ENCODE measurements at regions not wholly inside any gene's neighbourhood (a gene's known extent, or its start where the extent isn't known, plus 50 kb on each side); places are given as distances from the start of the nearest gene placed in this dataset.
A peak's percentile ranks its signal among the peaks of the same experiment; 100 is the strongest.
"Not testable (repeated sequence)": the region's sequence is repeated elsewhere in the genome, so short reads cannot be mapped to it uniquely, and the experiment has no call there.

- intact Hi-C loops (cut with DNase I) = loop anchor here (10.0 kb wide), 3 partner anchors 385 to 1825 kb away; no protein-coding TSS in a partner anchor
- Histone ChIP-seq H3K4me3 (peak overlapping the region; percentile 41), H3K27me3 (ENCODE audit: insufficient read depth in 3 of 3, low read length in 2 of 3) (no peaks in the 10 kb centered on the region), H3K9me3 (no peaks in the 10 kb centered on the region), H3K36me3 (ENCODE audit: insufficient read depth in 1 of 2, low read depth in 1 of 2) (no peaks in the 10 kb centered on the region), H3K27ac (peak overlapping the region; percentile 62), H3K4me1 (no peaks in the 10 kb centered on the region)
- WGBS, 3 donors = 27 to 35% (median 28%) methylated on average over 7 of the region's 7 CpGs
- ATAC-seq = peak; percentile 84 to 96 (median 94)
- DNase-seq = no peak
- TF ChIP-seq CTCF (IDR thresholded peaks at IDR 0.05) = no peak
Measured at GRCh38 chr16:73949574-73950320, 346.9 kb upstream of the PSMD7 start.

- no peaks in the 10 kb centered on the region for H3K36me3 ChIP-seq (ENCODE audit: insufficient read depth in 1 of 2, low read depth in 1 of 2)
- no peaks in the 10 kb centered on the region for H3K27me3 ChIP-seq (ENCODE audit: insufficient read depth in 3 of 3, low read length in 2 of 3)
- H3K9me3 ChIP-seq = no peaks in the 10 kb centered on the region
- no peak for TF ChIP-seq CTCF (IDR thresholded peaks at IDR 0.05)
- no peak overlapping the region for H3K27ac ChIP-seq
- DNase-seq = no peak
- intact Hi-C loops (cut with DNase I) = no loop called here
- no peaks in the 10 kb centered on the region for H3K4me1 ChIP-seq
- ATAC-seq = no peak
- 39 to 52% (median 46%) methylated on average over 4 of the region's 4 CpGs for WGBS, 3 donors
- no peak overlapping the region for H3K4me3 ChIP-seq
Measured at GRCh38 chr16:73945631-73946030, 351.0 kb upstream of the PSMD7 start.

GRCh38 chr16:73943184-73943583 is 353.4 kb upstream of the PSMD7 start:
- ATAC-seq = not testable (repeated sequence)
- WGBS, 3 donors = 94 to 95% (median 95%) methylated on average over 11 of the region's 11 CpGs

GRCh38 chr16:73940786-73941185 is 355.8 kb upstream of the PSMD7 start:
- 84 to 90% (median 86%) methylated on average over 7 of the region's 7 CpGs for WGBS, 3 donors
- H3K4me1 ChIP-seq; H3K27ac ChIP-seq; ATAC-seq; H3K9me3 ChIP-seq; intact Hi-C loops (cut with DNase I); DNase-seq; H3K36me3 ChIP-seq (ENCODE audit: insufficient read depth in 1 of 2, low read depth in 1 of 2); H3K4me3 ChIP-seq; H3K27me3 ChIP-seq (ENCODE audit: insufficient read depth in 3 of 3, low read length in 2 of 3): not testable (repeated sequence)

More at GRCh38 chr16:73943184-73943583, 353.4 kb upstream of the PSMD7 start:
- H3K36me3 ChIP-seq (ENCODE audit: insufficient read depth in 1 of 2, low read depth in 1 of 2); H3K27me3 ChIP-seq (ENCODE audit: insufficient read depth in 3 of 3, low read length in 2 of 3); DNase-seq; H3K4me1 ChIP-seq; H3K9me3 ChIP-seq; intact Hi-C loops (cut with DNase I); H3K4me3 ChIP-seq; H3K27ac ChIP-seq: not testable (repeated sequence)

- Histone ChIP-seq H3K4me1 (no peaks in the 10 kb centered on the region), H3K27me3 (ENCODE audit: insufficient read depth in 3 of 3, low read length in 2 of 3) (no peaks in the 10 kb centered on the region), H3K4me3 (no peak overlapping the region), H3K27ac (no peak overlapping the region), H3K36me3 (ENCODE audit: insufficient read depth in 1 of 2, low read depth in 1 of 2) (no peaks in the 10 kb centered on the region), H3K9me3 (no peaks in the 10 kb centered on the region)
- DNase-seq = no peak
- no peak for TF ChIP-seq CTCF (IDR thresholded peaks at IDR 0.05)
- intact Hi-C loops (cut with DNase I) = no loop called here
- no peak for ATAC-seq
- 83 to 92% (median 92%) methylated on average over 3 of the region's 3 CpGs for WGBS, 3 donors
Measured at GRCh38 chr16:73923951-73924350, 372.7 kb upstream of the PSMD7 start.

Measured in psoas muscle (tissue), 7 donors.